PC-9 (cell line): ENCODE measurements at regions not wholly inside any gene's neighbourhood (a gene's known extent, or its start where the extent isn't known, plus 50 kb on each side); places are given as distances from the start of the nearest gene placed in this dataset.

ENCODE experiments used
- BruUV-seq: library from RNA; stranded (reverse); fragments of 400-500 nt; replicated peaks from 2 replicates; lab custom pipeline; 2021; lab: Mats Ljungman, UMichigan
- CTCF ChIA-PET: fragments of 300-600 bp; sonication (Branson Sonifier 250); formaldehyde crosslinking; loops from one replicate; lab custom pipeline; 2022; ENCODE audit warnings: antibody characterized with exemption; lab: Charles Lee
- POLR2A ChIA-PET: fragments of 300-600 bp; sonication (Branson Sonifier 250); formaldehyde crosslinking; loops from one replicate; lab custom pipeline; 2022; ENCODE audit warnings: antibody characterized with exemption; ENCODE audit not compliant: unreplicated experiment; lab: Charles Lee
- DNase-seq, 2 experiments: peaks; one replicate each; pipeline versions ENCODE4 v3.0.0 to v3.0.0-alpha.2; 2015 to 2022; ENCODE audit warnings: mixed read lengths in 1 of 2
- H2AFZ ChIP-seq: fragments of 200-600 bp; sonication (generic); 2 replicates; pipeline ENCODE4 v1.8.1; 2017; ENCODE audit warnings: antibody characterized with exemption
- H3F3A ChIP-seq: fragments of 200-600 bp; sonication (generic); 2 replicates; pipeline ENCODE4 v1.8.1; 2017; ENCODE audit warnings: antibody characterized with exemption, mild to moderate bottlenecking, low read depth; ENCODE audit not compliant: insufficient read depth
- H3K27ac ChIP-seq: fragments of 200-600 bp; sonication (generic); 2 replicates; pipeline ENCODE4 v1.6.1; 2016; ENCODE audit warnings: mixed run types
- H3K27me3 ChIP-seq: fragments of 200-600 bp; sonication (generic); 2 replicates; pipeline ENCODE4 v1.6.1; 2016; ENCODE audit warnings: low read depth, mixed run types; ENCODE audit not compliant: insufficient read depth
- H3K36me3 ChIP-seq: fragments of 200-600 bp; sonication (generic); 2 replicates; pipeline ENCODE4 v1.6.1; 2016; ENCODE audit warnings: low read depth, mixed run types
- H3K4me1 ChIP-seq: fragments of 200-600 bp; sonication (generic); replicated peaks from 2 replicates; pipeline ENCODE4 v1.6.1; 2016; ENCODE audit warnings: mixed run types; ENCODE audit not compliant: insufficient read depth
- H3K4me2 ChIP-seq: fragments of 200-600 bp; sonication (generic); 2 replicates; pipeline ENCODE4 v1.6.1; 2017; ENCODE audit warnings: mixed run types
- H3K4me3 ChIP-seq: fragments of 200-600 bp; sonication (generic); 2 replicates; pipeline ENCODE4 v1.6.1; 2016; ENCODE audit warnings: mixed run types
- H3K79me2 ChIP-seq: fragments of 200-600 bp; sonication (generic); 2 replicates; pipeline ENCODE4 v1.6.1; 2017; ENCODE audit warnings: low read depth, mixed run types
- H3K9me2 ChIP-seq: fragments of 200-600 bp; sonication (generic); 2 replicates; pipeline ENCODE4 v1.8.1; 2017; ENCODE audit warnings: mild to moderate bottlenecking; ENCODE audit not compliant: insufficient read depth
- H3K9me3 ChIP-seq: fragments of 200-600 bp; sonication (generic); 2 replicates; pipeline ENCODE4 v1.8.1; 2016; ENCODE audit warnings: low read depth; ENCODE audit not compliant: insufficient read depth
- H4K20me1 ChIP-seq: fragments of 200-600 bp; sonication (generic); 2 replicates; pipeline ENCODE4 v1.8.1; 2017; ENCODE audit not compliant: insufficient read depth
- EZH2 ChIP-seq: fragments of 200-600 bp; sonication (generic); IDR thresholded peaks from 2 replicates; pipeline ENCODE4 v1.8.0; 2017; ENCODE audit warnings: antibody characterized with exemption, low read depth
- intact Hi-C: fragments of 100-400 bp; cut with micrococcal nuclease; formaldehyde crosslinking; loops from one replicate; pipeline ENCODE4 v1.10.0; 2022; ENCODE audit not compliant: unreplicated experiment
- TF ChIP-seq, protein P1 (sequence below): fragments of 200-600 bp; sonication (generic); conservative IDR thresholded peaks from 2 replicates; pipeline ENCODE4 v1.6.1; 2017; ENCODE audit warnings: mixed run types, antibody characterized with exemption, mild to moderate bottlenecking, moderate library complexity

DNA sequence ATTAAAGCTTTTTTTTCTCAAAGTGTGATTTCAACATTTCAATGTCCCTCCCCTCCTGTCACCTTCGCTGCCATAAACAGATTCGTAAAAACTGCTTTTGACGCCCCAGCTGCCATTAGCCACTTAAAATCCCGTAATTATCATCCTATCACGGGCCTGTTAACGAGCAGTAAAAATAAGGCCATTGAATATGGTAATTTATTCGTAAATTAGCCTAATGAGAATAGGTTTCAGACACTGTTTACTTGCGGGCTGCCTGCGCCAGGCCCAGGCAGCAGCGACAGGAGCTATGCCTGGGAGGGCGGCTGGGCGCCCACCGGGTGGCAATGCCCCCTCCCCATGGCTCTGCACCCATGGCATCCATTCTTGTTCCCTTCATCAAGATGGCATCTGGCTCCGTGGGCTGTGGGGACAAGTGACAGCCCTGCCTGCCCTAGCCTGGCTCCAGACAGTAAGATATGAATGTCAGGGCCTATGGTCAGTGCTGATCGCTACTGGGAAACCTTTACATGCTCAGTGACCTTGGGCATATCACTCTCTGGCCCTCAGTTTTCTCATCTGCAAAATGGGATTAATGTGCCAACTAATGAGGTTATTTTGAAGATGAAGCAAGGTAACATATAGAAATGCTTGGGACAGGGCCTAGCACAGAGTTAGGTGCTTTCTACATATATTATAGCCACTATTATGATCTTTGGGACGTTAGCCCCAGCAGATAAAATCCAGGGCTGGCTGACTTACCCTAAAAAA is 500.8 kb downstream of the MN1 start:
- POLR2A ChIA-PET = no interaction called here
- no TSS peak for BruUV-seq

DNA sequence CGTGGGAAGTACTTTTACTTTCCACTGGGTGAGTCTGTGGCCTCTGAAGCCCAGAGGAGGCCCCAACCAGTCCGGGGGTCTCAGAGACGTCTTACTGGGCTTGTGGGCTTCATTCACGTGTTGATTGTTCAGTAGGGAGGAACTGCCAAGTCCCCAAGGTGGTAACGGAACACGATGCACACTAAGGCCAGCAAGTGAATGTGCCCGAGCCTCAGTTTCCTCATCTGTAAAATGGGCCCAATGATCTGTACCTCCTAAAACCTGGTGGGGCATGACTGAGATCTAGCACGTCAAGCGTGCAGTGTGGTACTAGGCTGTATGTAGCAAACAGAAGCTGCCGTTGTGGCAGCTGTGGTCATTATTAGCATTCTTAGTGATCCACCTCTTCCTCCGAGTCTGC is 499.1 kb downstream of the MN1 start:
- intact Hi-C loops = no loop called here
- no peaks in the 10 kb centered on the region for H4K20me1 ChIP-seq
- no peak overlapping the region for H3K27ac ChIP-seq
- BruUV-seq = no TSS peak
- H3K79me2 ChIP-seq = no peaks in the 10 kb centered on the region
- DNase-seq = peak in 1 of 2 experiments; percentile 22
- H3K9me3 ChIP-seq = no peaks in the 10 kb centered on the region
- H3K27me3 ChIP-seq = no peaks in the 10 kb centered on the region
- no peaks in the 10 kb centered on the region for H3K36me3 ChIP-seq
- no peak for TF ChIP-seq EZH2
- TF ChIP-seq, protein P1, sequence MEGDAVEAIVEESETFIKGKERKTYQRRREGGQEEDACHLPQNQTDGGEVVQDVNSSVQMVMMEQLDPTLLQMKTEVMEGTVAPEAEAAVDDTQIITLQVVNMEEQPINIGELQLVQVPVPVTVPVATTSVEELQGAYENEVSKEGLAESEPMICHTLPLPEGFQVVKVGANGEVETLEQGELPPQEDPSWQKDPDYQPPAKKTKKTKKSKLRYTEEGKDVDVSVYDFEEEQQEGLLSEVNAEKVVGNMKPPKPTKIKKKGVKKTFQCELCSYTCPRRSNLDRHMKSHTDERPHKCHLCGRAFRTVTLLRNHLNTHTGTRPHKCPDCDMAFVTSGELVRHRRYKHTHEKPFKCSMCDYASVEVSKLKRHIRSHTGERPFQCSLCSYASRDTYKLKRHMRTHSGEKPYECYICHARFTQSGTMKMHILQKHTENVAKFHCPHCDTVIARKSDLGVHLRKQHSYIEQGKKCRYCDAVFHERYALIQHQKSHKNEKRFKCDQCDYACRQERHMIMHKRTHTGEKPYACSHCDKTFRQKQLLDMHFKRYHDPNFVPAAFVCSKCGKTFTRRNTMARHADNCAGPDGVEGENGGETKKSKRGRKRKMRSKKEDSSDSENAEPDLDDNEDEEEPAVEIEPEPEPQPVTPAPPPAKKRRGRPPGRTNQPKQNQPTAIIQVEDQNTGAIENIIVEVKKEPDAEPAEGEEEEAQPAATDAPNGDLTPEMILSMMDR = no peak
- H3K9me2 ChIP-seq = no peaks in the 10 kb centered on the region
- no peaks in the 10 kb centered on the region for H3K4me1 ChIP-seq
- POLR2A ChIA-PET = no interaction called here
- no peak overlapping the region for H3K4me2 ChIP-seq
- CTCF ChIA-PET = no interaction called here
- no peaks in the 10 kb centered on the region for H3F3A ChIP-seq
- H2AFZ ChIP-seq = no peak overlapping the region
- H3K4me3 ChIP-seq = no peak overlapping the region

More for the DNA sequence above, 500.8 kb downstream of the MN1 start:
- peak in 1 of 2 experiments; percentile 21 for DNase-seq
- Histone ChIP-seq H3K27me3 (no peaks in the 10 kb centered on the region), H3K4me2 (no peak overlapping the region), H3K9me3 (no peaks in the 10 kb centered on the region), H3K36me3 (no peaks in the 10 kb centered on the region), H3F3A (no peaks in the 10 kb centered on the region), H3K4me3 (no peak overlapping the region), H3K79me2 (no peaks in the 10 kb centered on the region), H3K9me2 (no peaks in the 10 kb centered on the region), H3K4me1 (no peaks in the 10 kb centered on the region), H2AFZ (no peak overlapping the region), H4K20me1 (no peaks in the 10 kb centered on the region), H3K27ac (no peak overlapping the region)
- TF ChIP-seq, protein P1 = no peak
- no peak for TF ChIP-seq EZH2
- CTCF ChIA-PET = no interaction called here
- intact Hi-C loops = no loop called here

DNA sequence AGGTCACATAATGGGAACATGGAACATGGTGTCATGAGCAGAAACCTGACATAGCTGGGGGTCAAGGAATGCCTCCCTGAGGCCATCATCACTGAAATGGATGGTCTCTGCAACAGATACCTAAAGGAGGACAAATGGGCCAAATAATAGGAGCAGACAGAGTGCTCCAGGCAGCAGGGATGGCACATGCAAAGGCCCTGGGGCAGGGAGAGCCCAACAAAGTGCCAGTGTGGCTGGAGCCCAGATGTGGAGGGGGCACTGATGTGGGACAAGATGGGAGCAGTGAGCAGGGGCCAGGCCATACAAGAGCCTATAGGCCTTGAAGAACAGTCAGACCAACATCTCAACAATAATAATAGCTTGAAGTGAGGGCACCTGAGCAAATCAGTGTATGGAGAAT is 497.8 kb downstream of the MN1 start:
- TF ChIP-seq, protein P1 = no peak
- TF ChIP-seq EZH2 = no peak
- Histone ChIP-seq H3K4me3 (no peak overlapping the region), H2AFZ (no peak overlapping the region), H3K4me1 (no peaks in the 10 kb centered on the region), H3K9me2 (no peaks in the 10 kb centered on the region), H3K4me2 (no peak overlapping the region), H3K79me2 (no peaks in the 10 kb centered on the region), H3K27me3 (no peaks in the 10 kb centered on the region), H3K9me3 (no peaks in the 10 kb centered on the region), H3F3A (no peaks in the 10 kb centered on the region), H4K20me1 (no peaks in the 10 kb centered on the region), H3K27ac (no peak overlapping the region), H3K36me3 (no peaks in the 10 kb centered on the region)
- DNase-seq = peak in 1 of 2 experiments; percentile 3
- BruUV-seq = no TSS peak
- POLR2A ChIA-PET = no interaction called here
- intact Hi-C loops = no loop called here
- CTCF ChIA-PET = no interaction called here
